H1 (cell line): ENCODE measurements at regions not wholly inside any gene's neighbourhood (a gene's known extent, or its start where the extent isn't known, plus 50 kb on each side); places are given as distances from the start of the nearest gene placed in this dataset.

Experiments used
- ASH2L ChIP-seq: fragments of 200-600, 300-600 bp; sonication (generic); IDR thresholded peaks from one replicate; pipeline ENCODE4 v1.7.1; 2017; ENCODE audit warnings: low read length
- CTCF ChIP-seq, 3 experiments: IDR thresholded peaks; 1 replicate in 2 of 3; 2 replicates in 1 of 3; pipeline versions ENCODE4 v1.5.1 to v1.6.1; 2011; ENCODE audit warnings: low read length in 3 of 3, mild to moderate bottlenecking in 3 of 3, inconsistent platforms in 2 of 3, low read depth in 1 of 3, moderate library complexity in 1 of 3; ENCODE audit not compliant: insufficient read depth in 1 of 3; ENCODE audit errors: control extremely low read depth in 1 of 3
- EZH2 ChIP-seq: fragments of 200-600 bp; sonication (generic); IDR thresholded peaks from 2 replicates; pipeline ENCODE4 v1.7.1; 2012; ENCODE audit warnings: low read depth, mild to moderate bottlenecking, moderate library complexity, low read length, inconsistent platforms; ENCODE audit not compliant: severe bottlenecking
- FOSL1 ChIP-seq: IDR thresholded peaks from 2 replicates; pipeline ENCODE4 v1.6.1; 2011; ENCODE audit warnings: mild to moderate bottlenecking, low read depth, low read length, moderate library complexity; ENCODE audit not compliant: insufficient read depth
- HDAC6 ChIP-seq: IDR thresholded peaks from one replicate; pipeline ENCODE4 v1.7.1; 2012; ENCODE audit warnings: low read depth, mild to moderate bottlenecking, inconsistent platforms, low read length, moderate library complexity
- JUND ChIP-seq: IDR thresholded peaks from 2 replicates; pipeline ENCODE4 v1.6.1; 2011; ENCODE audit warnings: mild to moderate bottlenecking, improper control_type of control experiment, low read length
- KDM1A ChIP-seq: fragments of 200-600, 300-600 bp; sonication (generic); IDR thresholded peaks from 2 replicates; pipeline ENCODE4 v1.7.1; 2016; ENCODE audit warnings: mild to moderate bottlenecking, low read length, borderline replicate concordance
- MAFK ChIP-seq: IDR thresholded peaks from 2 replicates; pipeline ENCODE4 v1.6.1; 2012; ENCODE audit warnings: low read depth, mild to moderate bottlenecking, improper control_type of control experiment, low read length
- POLR2AphosphoS5 ChIP-seq: IDR thresholded peaks from 2 replicates; pipeline ENCODE4 v1.6.1; 2011; ENCODE audit warnings: low read depth, low read length
- SIN3A ChIP-seq, 2 experiments: IDR thresholded peaks in 1 of 2; conservative IDR thresholded peaks in 1 of 2; 2 replicates each; pipeline ENCODE4 v1.6.1; 2011 to 2012; ENCODE audit warnings: low read length in 2 of 2, improper control_type of control experiment in 1 of 2, low read depth in 1 of 2, mild to moderate bottlenecking in 1 of 2
- TEAD4 ChIP-seq: IDR thresholded peaks from 2 replicates; pipeline ENCODE4 v1.6.1; 2012; ENCODE audit warnings: low read depth, low read length, inconsistent platforms, mixed read lengths
- ZNF274 ChIP-seq: IDR thresholded peaks from 2 replicates; pipeline ENCODE4 v1.7.0; 2012; ENCODE audit warnings: low read length, borderline replicate concordance; ENCODE audit errors: extremely low read depth

DNA sequence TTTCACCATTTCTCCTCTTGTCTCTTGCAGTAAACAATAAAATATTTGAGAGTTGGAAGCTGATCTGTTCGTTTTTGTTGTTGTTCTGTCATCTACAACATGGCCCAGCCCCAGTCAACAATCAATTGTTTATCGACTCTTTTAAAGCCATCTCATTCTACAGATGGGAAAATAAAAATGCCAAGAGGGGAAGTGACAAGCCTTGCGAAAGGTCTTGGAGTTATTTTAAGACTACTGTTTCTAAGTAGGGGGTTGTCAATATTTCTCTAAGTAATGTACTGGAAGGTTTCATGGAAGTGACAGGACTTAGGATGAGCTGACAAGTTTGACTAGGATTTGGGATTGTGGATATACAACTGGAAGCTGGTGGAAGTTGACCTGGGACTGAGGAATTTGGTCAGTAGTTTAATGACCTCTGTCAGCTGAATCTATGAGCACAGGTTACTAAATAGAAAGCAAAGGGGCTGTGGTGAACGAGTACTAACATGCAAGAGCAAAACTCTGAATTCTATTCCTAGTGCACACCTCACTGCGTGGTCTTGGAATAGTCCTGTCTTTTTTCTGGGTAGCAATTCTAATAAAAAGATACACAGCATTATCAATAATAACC, 57.5 kb upstream of the ADRB2 start:
- TF ChIP-seq EZH2 = no peak
- TF ChIP-seq CTCF (IDR thresholded peaks at IDR 0.05; ENCODE audit: control extremely low read depth in 1 of 3, insufficient read depth in 1 of 3, low read depth in 1 of 3, low read length in 3 of 3) = no peak
- TF ChIP-seq ZNF274 = no peak
- no peak for TF ChIP-seq ASH2L
- no peak for TF ChIP-seq POLR2AphosphoS5
- TF ChIP-seq MAFK = no peak
- TF ChIP-seq FOSL1 = no peak
- no peak for TF ChIP-seq JUND
- no peak for TF ChIP-seq HDAC6
- TF ChIP-seq SIN3A (conservative IDR thresholded peaks at IDR 0.05 in 1 of 2, IDR thresholded peaks at IDR 0.05 in 1 of 2; ENCODE audit: low read depth in 1 of 2, low read length in 2 of 2) = no peak
- TF ChIP-seq TEAD4 = no peak
- no peak for TF ChIP-seq KDM1A
